DMS79 (cell line): ENCODE measurements at regions not wholly inside any gene's neighbourhood (a gene's known extent, or its start where the extent isn't known, plus 50 kb on each side); places are given as distances from the start of the nearest gene placed in this dataset.

ENCODE experiments used
- DNase-seq: peaks from one replicate; lab custom pipeline; 2025; lab: John Stamatoyannopoulos, UW

DNA sequence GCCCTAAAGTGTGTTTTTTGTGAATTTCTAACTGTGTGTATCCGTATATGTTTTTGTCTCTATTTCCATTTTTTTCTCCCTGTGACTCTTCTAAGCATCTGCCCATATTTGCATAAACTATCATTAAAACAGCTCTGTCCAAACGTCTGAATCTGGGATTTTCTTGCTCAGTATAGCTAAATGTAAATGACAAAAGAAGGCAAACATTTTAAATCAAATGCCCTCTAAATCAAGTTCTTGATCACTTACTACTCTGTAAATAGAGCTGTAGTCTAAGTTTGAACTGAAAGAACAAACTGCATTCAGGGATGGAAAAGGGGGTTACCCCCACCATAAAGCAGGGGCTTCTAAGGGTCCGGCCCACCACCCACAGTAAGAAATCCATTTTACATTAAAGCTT lies 432.0 kb upstream of the FAM241A start:
- DNase-seq = no peak

DNA sequence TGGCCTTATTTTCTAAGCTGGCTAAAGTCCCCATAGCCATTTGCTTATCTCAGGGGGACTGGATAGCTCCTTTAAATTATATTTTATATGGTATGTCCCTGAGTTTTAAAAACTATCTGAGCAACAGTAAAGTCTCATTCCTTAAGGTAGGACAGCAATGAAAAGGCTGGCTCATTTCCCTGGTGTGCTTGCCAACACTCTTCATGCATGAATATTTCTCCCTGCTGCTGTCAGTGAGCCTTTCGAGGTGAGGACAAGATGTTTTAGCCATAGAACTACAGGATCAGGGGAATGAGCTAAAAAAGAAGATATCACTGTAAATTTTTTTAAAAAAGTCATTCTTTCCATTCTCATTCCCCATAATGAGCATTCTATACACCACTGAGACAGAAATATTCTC lies 427.3 kb upstream of the FAM241A start:
- no peak for DNase-seq

DNA sequence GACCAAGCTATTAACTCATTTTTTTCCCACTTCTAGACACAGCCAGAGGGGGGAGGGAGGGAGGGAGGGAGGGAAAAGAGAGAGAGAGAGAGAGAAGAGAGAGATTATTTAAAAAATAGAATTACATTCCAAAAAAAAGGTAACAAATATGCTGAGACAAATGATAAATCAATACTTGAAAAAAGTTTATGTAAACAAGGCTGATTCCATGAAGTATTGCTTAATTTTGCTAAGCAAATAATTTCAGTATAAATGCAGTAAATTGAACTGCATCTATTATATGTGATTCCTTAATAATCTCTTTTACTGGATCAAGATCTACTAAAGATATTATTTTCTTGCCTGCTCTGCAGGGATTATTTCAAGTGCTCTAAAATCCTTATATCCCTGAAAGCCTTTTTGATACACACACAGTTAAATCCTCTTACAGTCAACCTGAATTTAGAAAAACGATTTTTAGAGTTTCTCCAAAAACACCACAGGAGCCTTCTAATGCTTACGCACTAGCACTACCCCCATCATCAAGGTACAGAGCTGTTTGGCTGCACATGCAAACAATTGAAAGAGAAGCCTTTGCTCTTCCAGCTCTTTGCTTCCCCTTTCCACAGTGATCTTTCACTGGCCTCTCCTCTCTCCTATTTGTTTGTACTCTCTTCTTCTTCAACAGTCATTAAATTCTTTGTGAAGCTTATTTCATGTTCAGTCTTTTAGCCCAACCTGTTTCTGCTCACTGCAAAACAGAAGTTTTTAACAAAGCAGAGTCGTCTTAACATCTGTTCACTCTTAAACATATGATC lies 426.3 kb upstream of the FAM241A start:
- no peak for DNase-seq

DNA sequence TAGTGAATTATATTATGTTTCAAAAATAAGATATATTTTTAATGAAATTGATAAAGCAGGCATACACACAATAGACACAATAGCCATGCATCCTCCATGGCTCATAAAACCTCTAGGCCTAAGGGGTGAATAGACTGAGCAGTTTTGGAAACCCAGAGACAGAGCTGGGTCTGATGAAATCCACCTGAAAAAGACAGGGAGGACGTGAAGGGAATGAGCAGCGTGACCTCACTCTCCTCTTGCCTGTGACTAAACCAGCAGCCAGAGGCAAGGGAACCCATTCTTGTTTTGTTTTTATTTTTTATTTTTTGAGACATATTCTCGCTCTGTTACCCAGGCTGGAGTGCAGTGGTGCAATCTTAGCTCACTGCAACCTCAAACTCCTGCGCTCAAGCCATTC lies 424.4 kb upstream of the FAM241A start:
- no peak for DNase-seq

DNA sequence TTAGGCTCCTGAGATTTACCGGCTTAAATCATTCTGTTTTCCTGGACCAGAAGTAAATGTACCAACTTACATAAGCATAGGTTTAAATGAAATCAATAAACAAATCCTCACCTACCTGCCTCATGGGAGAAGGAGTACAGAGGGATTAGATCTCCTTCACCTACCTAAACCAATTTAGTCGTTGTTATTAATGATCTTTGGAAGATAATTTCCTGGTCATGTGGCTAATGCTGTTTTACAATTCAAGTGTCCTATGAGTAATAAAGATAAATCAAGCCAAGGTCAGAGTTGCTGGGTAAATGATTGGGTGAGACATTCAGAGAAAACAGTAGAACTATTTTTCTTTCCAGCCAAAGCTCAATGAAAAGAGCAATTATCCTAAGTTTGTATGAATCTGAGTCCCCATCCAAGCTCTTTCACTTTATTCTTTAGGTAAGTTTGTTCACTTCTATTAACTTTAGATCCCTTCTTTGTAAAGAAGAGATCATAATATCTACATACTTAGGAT lies 423.0 kb upstream of the FAM241A start:
- no peak for DNase-seq

DNA sequence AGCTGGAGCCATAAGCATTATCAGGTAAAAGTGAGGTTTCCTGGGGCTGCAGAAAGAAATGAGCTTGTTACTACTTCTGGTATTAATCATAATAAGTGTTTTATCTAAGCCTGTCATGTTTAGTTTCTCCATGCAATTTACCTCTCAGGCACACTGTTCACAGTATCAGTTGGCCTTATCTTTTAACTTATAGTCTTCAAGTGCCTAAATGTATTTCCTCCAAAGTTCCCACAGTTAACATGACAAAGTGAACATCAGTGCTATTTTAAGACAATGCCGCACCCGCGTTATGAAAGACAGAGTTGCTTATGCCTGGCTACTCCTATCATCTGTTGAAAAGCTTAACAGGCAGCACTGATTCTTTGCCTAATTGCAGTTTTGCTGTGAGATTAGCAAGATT lies 408.7 kb upstream of the FAM241A start:
- no peak for DNase-seq

DNA sequence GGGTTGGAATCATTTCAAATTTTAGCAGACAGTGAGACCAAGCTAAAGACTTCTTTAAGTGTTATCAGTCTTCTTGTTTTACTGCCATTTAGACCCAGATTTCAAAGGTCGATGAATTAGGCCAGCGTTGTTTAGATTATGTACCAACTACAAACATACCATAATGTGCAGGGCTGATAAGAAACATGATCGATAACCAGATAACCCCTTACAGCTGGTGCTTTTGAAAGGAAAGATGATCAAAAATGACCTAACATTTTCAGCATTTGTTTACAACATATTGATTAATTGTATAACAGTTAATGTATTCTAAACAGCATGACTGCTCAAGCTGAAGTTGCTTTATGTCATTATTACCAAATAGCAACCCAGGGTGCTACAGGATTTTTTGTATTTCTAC lies 400.4 kb upstream of the FAM241A start:
- DNase-seq = no peak

DNA sequence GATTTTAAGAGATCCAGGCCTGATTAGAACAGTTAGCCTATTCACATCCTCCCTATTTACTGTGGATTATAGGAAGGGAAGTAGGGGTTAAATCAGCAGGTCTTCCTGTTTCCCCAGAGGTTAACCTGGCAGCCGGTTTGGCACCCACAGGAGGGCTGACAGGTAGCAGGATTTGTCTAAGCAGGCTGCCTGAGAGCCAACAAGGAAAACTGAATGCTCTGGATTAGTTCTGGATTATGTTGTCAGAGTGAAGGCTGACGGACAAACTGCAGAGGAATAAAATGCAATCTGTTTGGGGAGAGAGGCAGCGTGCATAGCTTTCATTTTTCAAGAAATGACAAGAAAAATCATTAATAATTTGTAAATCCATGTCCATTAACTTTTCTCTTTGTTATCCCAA lies 397.1 kb upstream of the FAM241A start:
- no peak for DNase-seq

DNA sequence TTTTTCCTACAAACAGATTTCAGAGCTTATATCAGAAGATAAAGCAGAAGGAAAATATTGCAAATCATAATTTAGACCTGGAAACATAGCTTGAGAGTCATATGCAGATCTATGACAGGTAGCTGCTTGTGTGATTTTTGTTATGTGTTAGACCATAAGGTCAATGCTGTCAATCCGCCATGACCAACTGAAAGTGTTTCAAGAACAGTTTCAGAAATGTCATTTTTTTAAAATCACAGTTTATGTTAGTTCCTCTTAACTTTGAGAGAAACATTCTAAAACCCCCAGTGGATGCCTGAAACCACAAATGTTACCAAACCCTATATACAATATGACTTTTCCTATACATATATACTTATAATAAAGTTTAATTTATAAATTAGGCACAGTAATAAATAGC lies 391.3 kb upstream of the FAM241A start:
- no peak for DNase-seq

DNA sequence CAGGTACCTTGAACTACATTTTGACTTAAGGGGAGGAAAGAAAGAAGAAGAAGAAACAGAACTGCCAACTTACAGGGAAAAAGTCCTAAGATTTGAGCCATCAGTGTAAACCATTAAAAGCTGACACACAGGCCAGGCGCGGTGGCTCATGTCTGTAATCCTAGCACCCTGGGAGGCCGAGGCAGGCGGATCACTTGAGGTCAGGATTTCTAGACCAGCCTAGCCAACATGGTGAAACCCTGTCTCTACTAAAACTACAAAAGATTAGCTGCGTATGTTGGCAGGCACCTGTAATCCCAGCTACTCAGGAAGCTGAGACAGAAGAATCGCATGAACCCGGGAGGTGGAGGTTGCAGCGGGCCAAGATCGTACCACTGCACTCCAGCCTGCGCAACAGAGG lies 389.7 kb upstream of the FAM241A start:
- no peak for DNase-seq

DNA sequence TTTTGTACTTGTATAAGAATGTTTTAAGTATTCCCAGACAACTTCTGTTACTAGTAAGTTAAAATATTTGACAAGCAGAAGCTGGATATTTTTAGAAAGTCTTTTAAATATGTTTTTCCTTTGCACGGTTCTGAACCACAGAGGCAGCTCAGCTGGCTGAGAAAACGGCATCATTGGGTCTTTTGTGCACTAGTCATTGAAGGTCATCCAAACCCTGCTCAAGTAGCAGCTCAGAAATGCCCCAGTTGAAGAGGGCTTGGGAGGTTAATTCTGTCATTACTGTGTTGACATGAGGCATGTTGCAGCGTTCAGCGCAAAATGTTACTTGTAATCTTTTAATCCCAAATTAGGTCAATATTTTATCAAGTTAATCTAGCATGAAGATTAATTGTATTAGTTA lies 383.7 kb upstream of the FAM241A start:
- DNase-seq = no peak

DNA sequence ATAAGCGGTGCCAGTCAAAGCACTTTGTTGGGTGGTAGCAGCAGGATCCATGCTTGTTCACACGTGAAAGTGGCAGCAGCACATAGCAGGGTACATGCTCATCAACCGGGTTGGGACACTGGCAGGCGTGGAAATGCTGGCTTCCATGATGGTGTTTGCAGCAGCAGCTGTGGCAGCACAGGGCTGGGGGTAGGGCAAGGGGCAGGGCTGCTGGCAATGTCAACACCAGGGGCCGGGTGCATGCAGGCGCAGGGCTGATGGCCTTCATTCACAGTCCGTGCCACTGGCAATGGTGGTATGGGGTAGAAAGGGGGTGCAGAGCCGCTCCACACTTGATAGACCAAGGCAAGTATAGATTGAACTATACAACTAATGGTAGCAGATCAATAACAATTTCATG lies 374.7 kb upstream of the FAM241A start:
- DNase-seq = no peak

DNA sequence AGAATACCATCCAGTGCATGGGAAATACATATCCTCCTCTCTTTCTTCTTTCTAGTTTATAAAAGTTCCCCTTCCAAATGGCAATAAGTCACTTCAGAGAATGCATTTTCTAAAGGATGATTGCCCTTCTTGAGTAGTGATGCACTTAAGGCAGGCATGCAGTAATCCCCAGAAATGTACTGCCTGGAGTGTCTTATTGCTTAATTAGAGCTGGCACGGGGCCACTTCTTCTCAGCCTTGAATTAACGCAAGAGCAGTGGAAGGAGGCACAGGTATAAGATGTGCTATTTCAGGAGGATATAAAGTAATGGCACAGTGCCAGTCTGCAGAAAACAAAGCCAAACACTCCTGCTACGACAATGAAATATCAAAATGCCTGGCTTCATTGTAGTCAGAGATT lies 371.4 kb upstream of the FAM241A start:
- DNase-seq = peak; percentile 1

DNA sequence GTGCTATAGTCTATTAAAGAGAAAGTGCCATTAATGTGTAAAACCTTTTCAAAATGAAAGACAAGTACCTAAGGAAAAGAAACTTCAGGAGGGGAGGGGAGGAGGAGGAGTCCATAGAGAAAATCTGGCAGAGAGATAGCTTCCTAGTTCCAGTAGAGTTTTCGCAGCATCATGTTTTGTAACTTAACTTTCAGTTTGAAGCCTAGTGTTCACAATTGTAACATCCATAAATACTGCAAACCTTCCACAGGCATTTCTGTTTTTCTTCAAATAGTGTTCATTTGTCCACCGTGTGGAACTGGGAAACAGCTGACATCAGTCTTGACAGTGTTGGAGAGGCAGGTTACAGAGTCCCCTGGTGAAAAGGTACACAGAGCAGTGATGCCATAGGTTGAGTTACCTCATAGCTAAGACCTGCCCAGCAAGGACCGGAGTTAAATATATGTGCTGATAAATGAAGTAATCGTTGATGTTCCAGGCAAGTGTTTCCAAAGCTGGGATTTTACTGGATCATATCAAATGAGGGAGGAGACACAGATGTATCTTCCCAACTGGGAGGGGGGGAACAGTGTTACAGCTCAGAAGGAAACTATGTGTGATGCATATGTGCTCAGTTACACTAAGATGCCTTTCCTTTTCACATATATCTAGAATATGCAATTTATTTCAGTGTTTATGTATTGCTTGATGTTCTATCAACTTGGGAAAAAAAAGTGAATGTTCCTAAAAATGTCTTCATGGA lies 369.5 kb upstream of the FAM241A start:
- DNase-seq = no peak

DNA sequence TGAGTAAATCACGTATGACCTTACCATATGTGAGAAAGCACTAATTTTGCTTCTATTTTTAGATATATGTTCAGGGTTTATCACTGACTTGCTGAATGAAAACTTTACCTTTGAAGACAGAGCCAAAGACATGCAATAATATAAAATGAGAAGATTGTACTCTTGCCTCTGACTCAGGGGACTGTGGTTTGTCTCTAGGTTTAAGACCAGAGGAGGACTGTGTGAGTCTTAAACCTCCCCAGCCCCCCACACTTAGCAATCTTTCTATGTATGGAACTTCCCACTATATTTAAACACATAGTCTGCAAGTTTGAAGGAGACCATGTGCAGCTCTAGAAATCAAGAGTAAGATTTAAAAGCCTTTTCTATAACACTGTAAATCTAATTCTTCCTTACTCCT lies 368.7 kb upstream of the FAM241A start:
- no peak for DNase-seq

DNA sequence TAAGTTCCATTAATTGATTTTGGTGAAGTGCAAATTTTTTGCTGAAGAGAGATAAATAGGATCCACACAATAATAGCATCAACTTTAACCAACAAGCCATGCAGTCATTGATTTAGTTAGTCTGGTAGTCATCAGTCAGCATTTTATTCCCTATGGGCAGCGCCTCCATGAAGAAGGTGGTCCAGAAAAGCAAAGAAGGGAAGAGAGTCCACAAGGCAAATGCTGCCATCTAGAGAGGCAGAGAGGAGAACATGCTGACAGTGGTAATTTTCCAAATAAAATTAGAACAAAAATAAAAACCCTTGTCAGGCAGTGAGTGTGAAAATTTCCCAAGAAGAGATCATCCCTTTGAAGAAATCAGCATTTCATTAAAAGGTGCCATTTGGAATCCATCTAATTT lies 366.7 kb upstream of the FAM241A start:
- no peak for DNase-seq

DNA sequence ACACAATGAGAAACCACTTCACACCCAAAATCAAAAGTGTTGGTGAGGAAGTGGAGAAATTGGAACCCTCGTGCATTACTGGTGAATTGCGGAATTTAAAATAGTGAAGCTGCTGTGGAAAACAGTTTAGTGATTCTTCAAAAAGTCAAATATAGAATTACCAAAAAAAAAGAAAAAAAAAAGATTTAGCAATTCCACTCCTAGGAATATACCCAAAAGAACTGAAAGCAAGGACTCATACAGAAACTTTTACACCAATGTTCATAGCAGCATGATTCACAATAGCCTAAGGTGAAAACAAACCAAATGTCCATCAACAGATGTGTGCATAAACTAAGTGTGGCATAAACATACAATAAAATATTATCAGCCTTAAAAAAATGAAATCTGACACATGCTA lies 364.3 kb upstream of the FAM241A start:
- no peak for DNase-seq

DNA sequence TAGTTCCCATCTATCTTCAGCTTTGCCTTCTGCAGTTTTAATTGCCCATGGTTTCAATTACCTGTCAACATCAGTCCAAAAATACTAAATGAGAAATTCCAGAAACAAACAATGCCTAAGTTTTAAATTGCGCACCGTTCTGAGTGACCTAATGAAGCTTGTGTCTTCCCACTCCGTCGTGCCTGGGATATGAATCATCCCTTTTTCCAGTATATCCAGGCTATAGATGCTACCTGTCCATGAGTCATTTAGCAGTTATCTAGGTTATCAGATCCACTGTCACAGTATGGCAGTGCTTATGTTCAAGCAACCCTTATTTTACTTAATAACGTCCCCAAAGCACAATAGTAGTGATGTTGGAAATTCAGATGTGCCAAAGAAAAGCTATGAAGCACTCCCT lies 363.6 kb upstream of the FAM241A start:
- DNase-seq = no peak

DNA sequence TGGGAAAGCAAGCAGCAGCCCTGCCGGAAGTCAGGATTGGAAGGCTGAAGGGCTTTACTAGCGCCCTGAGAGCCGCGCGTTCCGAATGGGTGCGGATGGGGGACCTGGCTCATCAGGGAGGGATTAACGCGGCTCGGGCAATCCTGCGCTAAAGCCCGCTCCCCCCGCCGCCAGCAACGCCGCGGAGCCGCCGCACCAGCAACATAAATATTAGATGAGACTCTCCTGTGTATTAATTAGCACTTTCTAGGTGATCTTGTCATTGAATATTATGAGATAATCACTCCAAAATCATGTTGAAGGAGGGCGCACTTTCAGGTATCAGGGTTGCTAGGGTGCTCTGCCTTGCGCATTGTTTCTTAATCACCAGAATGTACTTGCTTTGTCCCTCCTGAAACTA lies 357.2 kb upstream of the FAM241A start:
- no peak for DNase-seq

DNA sequence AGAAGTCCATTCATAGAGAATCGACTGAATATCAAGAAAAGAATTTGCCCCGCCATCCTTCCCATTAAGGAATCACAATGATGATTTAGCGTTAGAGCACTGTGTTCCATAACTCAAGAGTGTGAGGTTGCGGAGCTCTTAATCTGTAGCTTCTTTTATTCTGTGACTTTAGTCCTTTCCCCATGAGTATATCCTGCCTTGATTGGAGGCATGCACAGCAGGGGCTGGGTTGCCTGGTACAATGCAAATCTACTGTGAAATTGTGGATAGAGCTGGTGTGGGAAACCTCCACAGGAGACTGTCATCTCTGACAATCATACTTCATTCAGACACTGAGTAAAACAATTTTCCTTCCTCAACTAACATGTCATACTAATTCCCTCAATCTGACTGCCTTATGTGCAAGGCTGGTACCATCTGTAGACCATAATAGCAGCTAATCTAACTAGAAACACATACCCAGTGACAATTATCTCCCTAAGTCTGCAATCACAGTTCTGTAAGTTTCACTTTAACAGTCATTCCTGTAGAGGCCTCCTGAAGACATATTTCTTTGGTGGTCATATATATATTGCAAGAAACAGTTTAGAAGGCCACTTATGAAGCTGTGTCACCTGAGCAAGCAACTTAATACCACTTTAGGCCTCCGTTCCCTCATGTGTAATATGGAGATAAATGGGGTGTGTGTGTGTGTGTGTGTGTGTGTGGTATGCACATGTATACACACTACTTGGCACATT lies 355.2 kb upstream of the FAM241A start:
- DNase-seq = no peak

DNA sequence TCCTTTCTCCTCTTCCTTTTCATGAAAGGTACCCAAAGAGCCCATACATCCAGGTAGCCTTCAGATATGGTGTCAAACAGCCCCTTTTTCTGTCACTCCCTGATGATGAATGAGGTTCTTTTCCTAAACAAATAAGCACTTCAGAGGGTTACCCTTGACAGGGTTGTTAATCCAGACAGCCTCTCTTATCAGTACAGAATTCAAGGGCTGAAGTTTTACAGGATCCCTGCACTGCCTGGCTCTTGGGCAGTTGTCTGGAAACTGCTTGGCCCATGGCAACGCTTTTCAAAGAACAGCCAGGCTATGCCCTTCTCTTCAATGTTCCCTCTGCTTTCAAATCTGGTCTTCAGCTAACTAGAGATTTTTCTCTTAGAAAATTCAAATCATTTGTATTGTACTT lies 352.6 kb upstream of the FAM241A start:
- no peak for DNase-seq

DNA sequence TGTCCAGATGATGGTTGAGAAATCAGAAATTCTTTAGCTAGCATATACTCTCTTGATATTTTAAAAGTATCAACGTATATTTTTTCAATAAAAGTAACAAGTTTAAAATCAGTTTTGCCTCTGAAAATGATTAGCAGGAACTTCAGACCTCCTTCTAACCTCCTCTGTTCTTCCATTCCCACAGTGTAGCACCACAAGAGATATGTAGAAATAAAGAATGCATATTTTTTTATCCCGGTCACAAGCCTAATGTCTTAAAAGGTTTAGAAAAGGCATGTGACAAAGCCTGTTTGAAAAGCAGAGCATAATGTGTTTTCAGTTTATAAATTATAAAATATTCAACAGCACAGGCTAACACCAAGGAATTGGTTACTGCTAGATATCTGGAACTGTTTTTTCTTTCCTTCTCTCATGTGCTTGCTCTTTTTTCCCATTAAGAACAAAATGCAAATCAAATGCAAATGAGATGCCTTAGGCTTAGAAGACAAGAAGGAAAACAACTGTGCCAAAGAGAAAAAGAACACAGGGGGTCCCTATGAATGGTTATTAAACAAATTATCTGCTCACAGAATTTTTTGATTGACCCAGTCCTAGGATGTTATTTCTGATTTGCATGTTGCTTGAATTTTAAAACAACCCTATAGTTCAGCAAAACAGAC lies 351.7 kb upstream of the FAM241A start:
- DNase-seq = no peak
